ENCODE measurements at regions not wholly inside any gene's neighbourhood (a gene's known extent, or its start where the extent isn't known, plus 50 kb on each side); places are given as distances from the start of the nearest gene placed in this dataset.

DNA sequence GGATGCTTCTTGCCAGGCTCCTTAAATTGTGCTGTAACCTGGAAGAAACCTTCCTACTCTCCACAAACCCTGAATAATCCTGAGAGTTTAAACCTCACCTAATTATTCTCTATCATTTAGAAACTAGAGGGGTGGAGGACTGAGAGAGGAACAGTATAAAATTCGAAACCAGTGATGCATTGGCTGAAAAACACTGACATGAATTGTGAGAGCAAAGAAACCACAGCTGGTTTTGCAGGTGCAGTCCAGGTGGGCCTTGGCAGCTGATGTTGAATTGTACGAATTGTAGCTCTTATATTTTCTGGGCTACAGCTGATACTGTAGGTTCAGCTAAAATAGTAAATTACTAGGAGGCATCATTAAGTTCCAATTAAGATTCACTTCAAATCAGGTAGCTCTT, 227.0 kb upstream of the SLITRK5 start:
- Histone ChIP-seq H3K36me3 (ENCODE audit: control insufficient read depth in 1 of 2, insufficient read depth in 2 of 2, low read length in 1 of 2) (no peaks in the 10 kb centered on the region), H3K4me1 (ENCODE audit: control insufficient read depth in 1 of 2, insufficient read depth in 2 of 2, low read length in 2 of 2) (no peaks in the 10 kb centered on the region), H3K4me3 (ENCODE audit: low read length in 2 of 2) (no peak overlapping the region), H3K27me3 (ENCODE audit: control insufficient read depth in 1 of 2, insufficient read depth in 2 of 2, low read length in 1 of 2) (no peaks in the 10 kb centered on the region), H3K9me3 (ENCODE audit: control insufficient read depth, low read length) (no peaks in the 10 kb centered on the region), H3K27ac (ENCODE audit: low read depth in 1 of 2, low read length in 2 of 2) (no peak overlapping the region)
- WGBS, 2 donors: 47 to 50% methylated on average over 2 of the region's 2 CpGs
- no peak for ATAC-seq (ENCODE audit: low FRiP score)
- no peak for DNase-seq
- intact Hi-C loops (cut with DNase I): no loop called here

DNA sequence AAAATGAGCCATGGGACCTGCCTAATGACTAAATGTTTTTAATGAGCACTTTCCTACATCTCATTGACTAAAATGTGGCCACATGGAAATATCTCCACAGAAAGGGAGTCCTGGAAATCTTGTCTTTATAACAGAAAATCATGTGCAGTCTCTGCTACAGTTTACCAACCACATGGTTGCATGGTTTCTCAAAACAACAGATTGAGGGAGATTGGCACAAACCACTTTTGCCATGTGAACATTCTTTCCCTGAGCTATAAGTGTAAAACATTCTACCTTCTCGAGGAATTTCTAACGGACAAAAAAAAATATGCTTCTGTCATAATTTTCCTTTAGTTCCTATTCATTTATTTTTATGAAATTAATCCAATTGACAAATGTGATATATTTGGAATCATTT, 218.9 kb upstream of the SLITRK5 start:
- H3K9me3 ChIP-seq (ENCODE audit: control insufficient read depth, low read length): no peaks in the 10 kb centered on the region
- ATAC-seq (ENCODE audit: low FRiP score) (no peak), DNase-seq (no peak)
- no peaks in the 10 kb centered on the region for H3K4me1 ChIP-seq (ENCODE audit: control insufficient read depth in 1 of 2, insufficient read depth in 2 of 2, low read length in 2 of 2)
- no peaks in the 10 kb centered on the region for H3K36me3 ChIP-seq (ENCODE audit: control insufficient read depth in 1 of 2, insufficient read depth in 2 of 2, low read length in 1 of 2)
- intact Hi-C loops (cut with DNase I): no loop called here
- WGBS, 2 donors: 61 to 69% methylated on average over 2 of the region's 2 CpGs
- no peak overlapping the region for H3K27ac ChIP-seq (ENCODE audit: low read depth in 1 of 2, low read length in 2 of 2)
- no peak overlapping the region for H3K4me3 ChIP-seq (ENCODE audit: low read length in 2 of 2)
- H3K27me3 ChIP-seq (ENCODE audit: control insufficient read depth in 1 of 2, insufficient read depth in 2 of 2, low read length in 1 of 2): no peaks in the 10 kb centered on the region

DNA sequence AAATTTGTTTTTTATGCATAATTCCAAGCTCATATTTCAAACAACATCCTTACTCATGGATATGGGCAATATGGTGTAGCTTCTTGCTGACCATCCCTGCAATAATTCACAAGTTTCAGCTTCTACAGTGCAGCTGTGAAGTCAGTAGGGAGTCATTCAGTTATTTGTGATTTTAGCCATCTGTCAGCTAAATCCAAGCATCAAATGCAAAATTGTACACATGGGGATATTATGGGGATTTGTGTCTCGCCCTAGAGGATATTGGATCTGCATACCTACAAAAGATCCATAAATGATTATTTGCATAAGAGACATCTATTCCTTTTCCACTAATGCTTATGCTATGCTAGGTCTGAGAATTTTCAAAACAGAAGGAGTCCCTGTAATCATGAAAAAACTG, 217.9 kb upstream of the SLITRK5 start:
- no peaks in the 10 kb centered on the region for H3K36me3 ChIP-seq (ENCODE audit: control insufficient read depth in 1 of 2, insufficient read depth in 2 of 2, low read length in 1 of 2)
- intact Hi-C loops (cut with DNase I): no loop called here
- no peak overlapping the region for H3K27ac ChIP-seq (ENCODE audit: low read depth in 1 of 2, low read length in 2 of 2)
- no peaks in the 10 kb centered on the region for H3K9me3 ChIP-seq (ENCODE audit: control insufficient read depth, low read length)
- DNase-seq (no peak), ATAC-seq (ENCODE audit: low FRiP score) (no peak)
- H3K4me1 ChIP-seq (ENCODE audit: control insufficient read depth in 1 of 2, insufficient read depth in 2 of 2, low read length in 2 of 2): no peaks in the 10 kb centered on the region
- H3K4me3 ChIP-seq (ENCODE audit: low read length in 2 of 2): no peak overlapping the region
- whole genome bisulfite sequencing, 2 donors: 19 to 39% methylated on average over 1 of the region's 1 CpG
- no peaks in the 10 kb centered on the region for H3K27me3 ChIP-seq (ENCODE audit: control insufficient read depth in 1 of 2, insufficient read depth in 2 of 2, low read length in 1 of 2)

GRCh38 chr13:87459419-87459818, 211.8 kb upstream of the SLITRK5 start:
- Histone ChIP-seq H3K36me3 (ENCODE audit: control insufficient read depth in 1 of 2, insufficient read depth in 2 of 2, low read length in 1 of 2) (no peaks in the 10 kb centered on the region), H3K4me1 (ENCODE audit: control insufficient read depth in 1 of 2, insufficient read depth in 2 of 2, low read length in 2 of 2) (no peaks in the 10 kb centered on the region), H3K4me3 (ENCODE audit: low read length in 2 of 2) (no peak overlapping the region), H3K27ac (ENCODE audit: low read depth in 1 of 2, low read length in 2 of 2) (no peak overlapping the region), H3K9me3 (ENCODE audit: control insufficient read depth, low read length) (no peaks in the 10 kb centered on the region), H3K27me3 (ENCODE audit: control insufficient read depth in 1 of 2, insufficient read depth in 2 of 2, low read length in 1 of 2) (no peaks in the 10 kb centered on the region)
- 6 to 15% methylated on average over 1 of the region's 1 CpG for WGBS, 2 donors
- no peak for DNase-seq
- no peak for ATAC-seq (ENCODE audit: low FRiP score)
- intact Hi-C loops (cut with DNase I): no loop called here

DNA sequence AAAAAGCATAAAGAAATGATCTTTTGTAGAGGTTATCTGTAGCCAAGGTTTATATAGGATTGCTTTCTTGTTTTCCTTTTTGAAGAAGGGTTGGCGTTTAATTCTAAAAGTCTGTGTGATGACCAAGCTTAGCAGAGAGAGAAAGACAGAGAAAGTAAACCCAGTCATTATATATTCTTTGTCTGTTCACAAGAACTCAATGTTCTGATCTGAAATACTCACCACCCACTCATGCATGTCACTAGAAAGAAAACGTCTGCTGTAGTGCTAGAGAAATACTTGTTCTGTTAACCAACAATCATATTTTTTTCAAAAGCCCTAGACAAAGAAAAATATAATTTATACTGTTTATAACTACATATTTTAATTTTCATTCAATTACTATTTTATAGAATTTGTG, 173.7 kb upstream of the SLITRK5 start:
- no peak overlapping the region for H3K4me3 ChIP-seq (ENCODE audit: low read length in 2 of 2)
- intact Hi-C loops (cut with DNase I): no loop called here
- H3K27me3 ChIP-seq (ENCODE audit: control insufficient read depth in 1 of 2, insufficient read depth in 2 of 2, low read length in 1 of 2): no peaks in the 10 kb centered on the region
- ATAC-seq (ENCODE audit: low FRiP score) (no peak), DNase-seq (no peak)
- H3K27ac ChIP-seq (ENCODE audit: low read depth in 1 of 2, low read length in 2 of 2): no peak overlapping the region
- peaks cover 1% of the 10 kb centered on the region for H3K9me3 ChIP-seq (ENCODE audit: control insufficient read depth, low read length)
- no peaks in the 10 kb centered on the region for H3K4me1 ChIP-seq (ENCODE audit: control insufficient read depth in 1 of 2, insufficient read depth in 2 of 2, low read length in 2 of 2)
- no peaks in the 10 kb centered on the region for H3K36me3 ChIP-seq (ENCODE audit: control insufficient read depth in 1 of 2, insufficient read depth in 2 of 2, low read length in 1 of 2)
- WGBS, 2 donors: 49 to 56% methylated on average over 2 of the region's 2 CpGs

GRCh38 chr13:87498681-87499080, 172.5 kb upstream of the SLITRK5 start:
- intact Hi-C loops (cut with DNase I): no loop called here
- 37 to 43% methylated on average over 2 of the region's 2 CpGs for WGBS, 2 donors
- Histone ChIP-seq H3K36me3 (ENCODE audit: control insufficient read depth in 1 of 2, insufficient read depth in 2 of 2, low read length in 1 of 2) (no peaks in the 10 kb centered on the region), H3K4me1 (ENCODE audit: control insufficient read depth in 1 of 2, insufficient read depth in 2 of 2, low read length in 2 of 2) (no peaks in the 10 kb centered on the region), H3K27me3 (ENCODE audit: control insufficient read depth in 1 of 2, insufficient read depth in 2 of 2, low read length in 1 of 2) (no peaks in the 10 kb centered on the region), H3K27ac (ENCODE audit: low read depth in 1 of 2, low read length in 2 of 2) (no peak overlapping the region), H3K9me3 (ENCODE audit: control insufficient read depth, low read length) (peaks cover 1% of the 10 kb centered on the region), H3K4me3 (ENCODE audit: low read length in 2 of 2) (no peak overlapping the region)
- no peak for DNase-seq
- no peak for ATAC-seq (ENCODE audit: low FRiP score)

- Histone ChIP-seq H3K4me3 (ENCODE audit: low read length in 2 of 2) (no peak overlapping the region), H3K27ac (ENCODE audit: low read depth in 1 of 2, low read length in 2 of 2) (no peak overlapping the region)
- 37 to 43% methylated on average over 3 of the region's 3 CpGs for WGBS, 2 donors
Measured at GRCh38 chr13:87524775-87525174, 146.4 kb upstream of the SLITRK5 start.

GRCh38 chr13:87533776-87534175, 137.4 kb upstream of the SLITRK5 start:
- no peak for DNase-seq
- Histone ChIP-seq H3K4me1 (ENCODE audit: control insufficient read depth in 1 of 2, insufficient read depth in 2 of 2, low read length in 2 of 2) (no peaks in the 10 kb centered on the region), H3K36me3 (ENCODE audit: control insufficient read depth in 1 of 2, insufficient read depth in 2 of 2, low read length in 1 of 2) (no peaks in the 10 kb centered on the region), H3K27ac (ENCODE audit: low read depth in 1 of 2, low read length in 2 of 2) (no peak overlapping the region), H3K27me3 (ENCODE audit: control insufficient read depth in 1 of 2, insufficient read depth in 2 of 2, low read length in 1 of 2) (no peaks in the 10 kb centered on the region), H3K9me3 (ENCODE audit: control insufficient read depth, low read length) (no peaks in the 10 kb centered on the region), H3K4me3 (ENCODE audit: low read length in 2 of 2) (no peak overlapping the region)
- intact Hi-C loops (cut with DNase I): no loop called here
- ATAC-seq (ENCODE audit: low FRiP score): no peak

More at GRCh38 chr13:87524775-87525174, 146.4 kb upstream of the SLITRK5 start:
- Histone ChIP-seq H3K9me3 (ENCODE audit: control insufficient read depth, low read length) (no peaks in the 10 kb centered on the region), H3K4me1 (ENCODE audit: control insufficient read depth in 1 of 2, insufficient read depth in 2 of 2, low read length in 2 of 2) (no peaks in the 10 kb centered on the region), H3K36me3 (ENCODE audit: control insufficient read depth in 1 of 2, insufficient read depth in 2 of 2, low read length in 1 of 2) (no peaks in the 10 kb centered on the region), H3K27me3 (ENCODE audit: control insufficient read depth in 1 of 2, insufficient read depth in 2 of 2, low read length in 1 of 2) (no peaks in the 10 kb centered on the region)
- intact Hi-C loops (cut with DNase I): no loop called here
- ATAC-seq (ENCODE audit: low FRiP score): no peak
- DNase-seq: no peak

DNA sequence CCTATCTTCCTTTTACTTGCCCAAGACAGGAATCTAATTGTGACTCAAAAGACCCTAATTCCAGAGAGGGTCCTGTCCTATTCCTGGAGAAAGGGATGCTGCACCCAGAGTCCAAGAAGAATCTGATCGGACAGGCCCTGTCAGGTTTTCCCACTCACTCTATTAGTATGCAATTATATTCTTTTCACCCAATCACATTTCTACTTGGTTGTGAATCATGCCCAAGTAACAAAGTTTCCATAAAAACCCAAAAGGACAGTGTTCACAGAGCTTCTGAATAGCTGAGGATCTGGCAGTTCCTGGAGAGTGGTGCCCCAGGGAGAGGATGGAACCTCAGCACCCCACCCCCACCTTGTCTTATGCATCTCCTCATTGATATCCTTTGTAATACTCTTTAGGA, 135.3 kb upstream of the SLITRK5 start:
- no peak overlapping the region for H3K27ac ChIP-seq (ENCODE audit: low read depth in 1 of 2, low read length in 2 of 2)
- 93 to 95% methylated on average over 1 of the region's 1 CpG for WGBS, 2 donors
- intact Hi-C loops (cut with DNase I): no loop called here

More for the DNA sequence above, 135.3 kb upstream of the SLITRK5 start:
- DNase-seq: no peak
- Histone ChIP-seq H3K36me3 (ENCODE audit: control insufficient read depth in 1 of 2, insufficient read depth in 2 of 2, low read length in 1 of 2) (no peaks in the 10 kb centered on the region), H3K4me1 (ENCODE audit: control insufficient read depth in 1 of 2, insufficient read depth in 2 of 2, low read length in 2 of 2) (no peaks in the 10 kb centered on the region), H3K9me3 (ENCODE audit: control insufficient read depth, low read length) (no peaks in the 10 kb centered on the region), H3K27me3 (ENCODE audit: control insufficient read depth in 1 of 2, insufficient read depth in 2 of 2, low read length in 1 of 2) (no peaks in the 10 kb centered on the region), H3K4me3 (ENCODE audit: low read length in 2 of 2) (no peak overlapping the region)
- ATAC-seq (ENCODE audit: low FRiP score): no peak
